ENCODE measurements at regions not wholly inside any gene's neighbourhood (a gene's known extent, or its start where the extent isn't known, plus 50 kb on each side); places are given as distances from the start of the nearest gene placed in this dataset.
"Not testable (repeated sequence)": the region's sequence is repeated elsewhere in the genome, so short reads cannot be mapped to it uniquely, and the experiment has no call there.

- no peak for DNase-seq (ENCODE audit: low spot score)
These were observed 66.6 kb downstream of the MYL12B start for GRCh38 chr18:3328532-3328931.

GRCh38 chr18:3329471-3329870 is 67.5 kb downstream of the MYL12B start:
- no peak for DNase-seq (ENCODE audit: low spot score)

- no peak for DNase-seq (ENCODE audit: low spot score)
These were observed 67.9 kb downstream of the MYL12B start for GRCh38 chr18:3329872-3330271.

GRCh38 chr18:3330622-3331021 is 68.7 kb downstream of the MYL12B start:
- DNase-seq (ENCODE audit: low spot score), result no peak

- no peak for DNase-seq (ENCODE audit: low spot score)
These were observed 70.4 kb downstream of the MYL12B start for GRCh38 chr18:3332376-3332775.

- DNase-seq (ENCODE audit: low spot score), result no peak
These were observed 71.3 kb downstream of the MYL12B start for GRCh38 chr18:3333056-3333720.

GRCh38 chr18:3333721-3334386 is 71.9 kb downstream of the MYL12B start:
- no peak for DNase-seq (ENCODE audit: low spot score)

GRCh38 chr18:3340015-3340681 is 78.2 kb downstream of the MYL12B start:
- DNase-seq (ENCODE audit: low spot score), result peak; percentile 81

GRCh38 chr18:3340682-3341097 is 78.8 kb downstream of the MYL12B start:
- peak; percentile 58 for DNase-seq (ENCODE audit: low spot score)

- DNase-seq (ENCODE audit: low spot score), result no peak
These were observed 80.7 kb downstream of the MYL12B start for GRCh38 chr18:3342628-3343027.

- DNase-seq (ENCODE audit: low spot score), result no peak
These were observed 83.5 kb downstream of the MYL12B start for GRCh38 chr18:3345452-3345851.

- DNase-seq (ENCODE audit: low spot score), result no peak
These were observed 84.0 kb downstream of the MYL12B start for GRCh38 chr18:3345885-3346284.

- no peak for DNase-seq (ENCODE audit: low spot score)
These were observed 84.6 kb downstream of the MYL12B start for GRCh38 chr18:3346487-3346886.

- no peak for DNase-seq (ENCODE audit: low spot score)
These were observed 85.4 kb downstream of the MYL12B start for GRCh38 chr18:3347286-3347803.

GRCh38 chr18:3348176-3348575 is 86.2 kb downstream of the MYL12B start:
- no peak for DNase-seq (ENCODE audit: low spot score)

- DNase-seq (ENCODE audit: low spot score), result not testable (repeated sequence)
These were observed 87.3 kb downstream of the MYL12B start for GRCh38 chr18:3349046-3349841.

GRCh38 chr18:3350021-3350420 is 88.1 kb downstream of the MYL12B start:
- DNase-seq (ENCODE audit: low spot score), result no peak

GRCh38 chr18:3350566-3351527 is 88.9 kb downstream of the MYL12B start:
- DNase-seq (ENCODE audit: low spot score), result peak; percentile 85

- no peak for DNase-seq (ENCODE audit: low spot score)
These were observed 92.6 kb downstream of the MYL12B start for GRCh38 chr18:3354506-3354905.

- no peak for DNase-seq (ENCODE audit: low spot score)
These were observed 93.4 kb upstream of the TGIF1 start for GRCh38 chr18:3356614-3357013.

- DNase-seq (ENCODE audit: low spot score), result no peak
These were observed 92.5 kb upstream of the TGIF1 start for GRCh38 chr18:3357516-3357915.
